IPS-20b (cell line): ENCODE measurements at regions not wholly inside any gene's neighbourhood (a gene's known extent, or its start where the extent isn't known, plus 50 kb on each side); places are given as distances from the start of the nearest gene placed in this dataset.
"Not testable (repeated sequence)": the region's sequence is repeated elsewhere in the genome, so short reads cannot be mapped to it uniquely, and the experiment has no call there.

Source experiments
- H3K27ac ChIP-seq: one replicate; pipeline ENCODE4 v1.5.1; 2013; ENCODE audit warnings: low read length
- H3K27me3 ChIP-seq: 2 replicates; pipeline ENCODE4 v1.6.1; 2013; ENCODE audit warnings: mild to moderate bottlenecking, low read length, inconsistent platforms; ENCODE audit not compliant: insufficient read depth
- H3K36me3 ChIP-seq: 2 replicates; pipeline ENCODE4 v1.6.1; 2013; ENCODE audit warnings: low read depth, mild to moderate bottlenecking, inconsistent platforms, low read length, moderate library complexity; ENCODE audit not compliant: insufficient read depth
- H3K4me1 ChIP-seq: 2 replicates; pipeline ENCODE4 v1.6.1; 2013; ENCODE audit warnings: mild to moderate bottlenecking, control low read depth, inconsistent platforms, low read length, moderate library complexity; ENCODE audit not compliant: insufficient read depth
- H3K4me3 ChIP-seq: 2 replicates; pipeline ENCODE4 v1.5.1; 2013; ENCODE audit warnings: mild to moderate bottlenecking, low read length, inconsistent platforms
- H3K9ac ChIP-seq: 2 replicates; pipeline ENCODE4 v1.6.1; 2013; ENCODE audit warnings: low read depth, mild to moderate bottlenecking, inconsistent platforms, low read length, moderate library complexity
- H3K9me3 ChIP-seq: 2 replicates; pipeline ENCODE4 v1.6.1; 2013; ENCODE audit warnings: mild to moderate bottlenecking, low read depth, low read length, inconsistent platforms; ENCODE audit not compliant: insufficient read depth

- no peak overlapping the region for H3K9ac ChIP-seq
- no peak overlapping the region for H3K4me3 ChIP-seq
- H3K27me3 ChIP-seq, result no peaks in the 10 kb centered on the region
- no peaks in the 10 kb centered on the region for H3K36me3 ChIP-seq
- no peaks in the 10 kb centered on the region for H3K4me1 ChIP-seq
- peaks cover 5% of the 10 kb centered on the region; the same call in 1 of the 2 replicates for H3K9me3 ChIP-seq
- H3K27ac ChIP-seq, result no peak overlapping the region
Measured at GRCh38 chr11:97610854-97611253, 1221.0 kb downstream of the JRKL start.

- H3K4me1 ChIP-seq, result no peaks in the 10 kb centered on the region
- H3K9me3 ChIP-seq, result peaks cover 5% of the 10 kb centered on the region; the same call in 1 of the 2 replicates
- no peaks in the 10 kb centered on the region for H3K36me3 ChIP-seq
- H3K4me3 ChIP-seq, result no peak overlapping the region
- no peak overlapping the region for H3K9ac ChIP-seq
- no peaks in the 10 kb centered on the region for H3K27me3 ChIP-seq
- no peak overlapping the region for H3K27ac ChIP-seq
Measured at GRCh38 chr11:97611345-97611744, 1221.5 kb downstream of the JRKL start.

- peaks cover 7% of the 10 kb centered on the region; the same call in 1 of the 2 replicates for H3K9me3 ChIP-seq
- no peak overlapping the region for H3K27ac ChIP-seq
- no peak overlapping the region for H3K4me3 ChIP-seq
- H3K4me1 ChIP-seq, result no peaks in the 10 kb centered on the region
- no peak overlapping the region for H3K9ac ChIP-seq
- H3K36me3 ChIP-seq, result no peaks in the 10 kb centered on the region
- no peaks in the 10 kb centered on the region for H3K27me3 ChIP-seq
Measured at GRCh38 chr11:97614606-97615005, 1224.8 kb downstream of the JRKL start.

GRCh38 chr11:97615546-97615945 is 1225.7 kb downstream of the JRKL start:
- no peaks in the 10 kb centered on the region for H3K4me1 ChIP-seq
- H3K27ac ChIP-seq, result no peak overlapping the region
- H3K27me3 ChIP-seq, result no peaks in the 10 kb centered on the region
- no peak overlapping the region for H3K4me3 ChIP-seq
- H3K9me3 ChIP-seq, result peaks cover 7% of the 10 kb centered on the region; the same call in 1 of the 2 replicates
- H3K9ac ChIP-seq, result no peak overlapping the region
- H3K36me3 ChIP-seq, result no peaks in the 10 kb centered on the region

GRCh38 chr11:97617031-97617430 is 1227.2 kb downstream of the JRKL start:
- H3K4me3 ChIP-seq, result no peak overlapping the region
- no peak overlapping the region for H3K27ac ChIP-seq
- H3K36me3 ChIP-seq, result no peaks in the 10 kb centered on the region
- no peaks in the 10 kb centered on the region for H3K4me1 ChIP-seq
- H3K27me3 ChIP-seq, result no peaks in the 10 kb centered on the region
- peaks cover 7% of the 10 kb centered on the region; the same call in 1 of the 2 replicates for H3K9me3 ChIP-seq
- H3K9ac ChIP-seq, result no peak overlapping the region

- H3K4me1 ChIP-seq, result no peaks in the 10 kb centered on the region
- H3K4me3 ChIP-seq, result no peak overlapping the region
- H3K9me3 ChIP-seq, result peaks cover 7% of the 10 kb centered on the region; the same call in 1 of the 2 replicates
- no peaks in the 10 kb centered on the region for H3K36me3 ChIP-seq
- H3K9ac ChIP-seq, result no peak overlapping the region
- H3K27me3 ChIP-seq, result no peaks in the 10 kb centered on the region
- H3K27ac ChIP-seq, result no peak overlapping the region
Measured at GRCh38 chr11:97620007-97620406, 1230.2 kb downstream of the JRKL start.

- peaks cover 7% of the 10 kb centered on the region; the same call in 1 of the 2 replicates for H3K9me3 ChIP-seq
Measured at GRCh38 chr11:97621282-97621681, 1231.5 kb downstream of the JRKL start.

GRCh38 chr11:97622795-97623194 is 1233.0 kb downstream of the JRKL start:
- Histone ChIP-seq H3K9me3 (no peaks in the 10 kb centered on the region), H3K4me1 (no peaks in the 10 kb centered on the region), H3K36me3 (no peaks in the 10 kb centered on the region), H3K27ac (no peak overlapping the region), H3K4me3 (no peak overlapping the region), H3K9ac (no peak overlapping the region), H3K27me3 (no peaks in the 10 kb centered on the region)

More at GRCh38 chr11:97621282-97621681, 1231.5 kb downstream of the JRKL start:
- Histone ChIP-seq H3K36me3 (no peaks in the 10 kb centered on the region), H3K27ac (no peak overlapping the region), H3K4me3 (no peak overlapping the region), H3K4me1 (no peaks in the 10 kb centered on the region), H3K9ac (no peak overlapping the region), H3K27me3 (no peaks in the 10 kb centered on the region)

- H3K9me3 ChIP-seq, H3K36me3 ChIP-seq, H3K9ac ChIP-seq, H3K27ac ChIP-seq, H3K27me3 ChIP-seq: not testable (repeated sequence)
- H3K4me1 ChIP-seq, result peaks cover 18% of the 10 kb centered on the region; the same call in 1 of the 2 replicates
- peak overlapping the region; percentile 56 for H3K4me3 ChIP-seq
Measured at GRCh38 chr11:97636741-97637140, 1246.9 kb downstream of the JRKL start.

- Histone ChIP-seq H3K27me3 (no peaks in the 10 kb centered on the region; the same call in 1 of the 2 replicates), H3K36me3 (no peaks in the 10 kb centered on the region), H3K4me1 (peaks cover 18% of the 10 kb centered on the region; the same call in 1 of the 2 replicates), H3K27ac (no peak overlapping the region), H3K4me3 (no peak overlapping the region), H3K9ac (no peak overlapping the region), H3K9me3 (peaks cover 5% of the 10 kb centered on the region; the same call in 1 of the 2 replicates)
Measured at GRCh38 chr11:97637701-97638100, 1247.9 kb downstream of the JRKL start.

GRCh38 chr11:97638641-97639224 is 1248.9 kb downstream of the JRKL start:
- Histone ChIP-seq H3K4me1 (peaks cover 18% of the 10 kb centered on the region; the same call in 1 of the 2 replicates), H3K27ac (no peak overlapping the region), H3K36me3 (no peaks in the 10 kb centered on the region), H3K9me3 (peaks cover 5% of the 10 kb centered on the region; the same call in 1 of the 2 replicates), H3K9ac (no peak overlapping the region), H3K27me3 (no peaks in the 10 kb centered on the region; the same call in 1 of the 2 replicates), H3K4me3 (no peak overlapping the region)

- Histone ChIP-seq H3K36me3 (no peaks in the 10 kb centered on the region), H3K4me3 (no peak overlapping the region), H3K9ac (no peak overlapping the region), H3K27ac (no peak overlapping the region), H3K9me3 (peaks cover 5% of the 10 kb centered on the region; the same call in 1 of the 2 replicates), H3K27me3 (no peaks in the 10 kb centered on the region; the same call in 1 of the 2 replicates), H3K4me1 (peaks cover 12% of the 10 kb centered on the region; the same call in 1 of the 2 replicates)
Measured at GRCh38 chr11:97641988-97642387, 1252.2 kb downstream of the JRKL start.
